ENCODE measurements at regions not wholly inside any gene's neighbourhood (a gene's known extent, or its start where the extent isn't known, plus 50 kb on each side); places are given as distances from the start of the nearest gene placed in this dataset.

- TF ChIP-seq CTCF (IDR thresholded peaks at IDR 0.05; ENCODE audit: low read depth, low read length): no peak
- no peak overlapping the region for H3K4me3 ChIP-seq (replicated peaks in 1 of 2; ENCODE audit: low read depth in 2 of 2, low read length in 2 of 2)
- DNase-seq (ENCODE audit: low read depth in 2 of 2): no peak
Observed at GRCh38 chr7:92992483-92992882, 125.3 kb downstream of the SAMD9 start.

GRCh38 chr7:92991190-92991589 is 126.6 kb downstream of the SAMD9 start:
- H3K4me3 ChIP-seq (replicated peaks in 1 of 2; ENCODE audit: low read depth in 2 of 2, low read length in 2 of 2): no peak overlapping the region
- no peak for TF ChIP-seq CTCF (IDR thresholded peaks at IDR 0.05; ENCODE audit: low read depth, low read length)
- no peak for DNase-seq (ENCODE audit: low read depth in 2 of 2)

- TF ChIP-seq CTCF (IDR thresholded peaks at IDR 0.05; ENCODE audit: low read depth, low read length): no peak
- DNase-seq (ENCODE audit: low read depth in 2 of 2): peak in 1 of 2 donors; percentile 14
Observed at GRCh38 chr7:92988941-92989545, 128.7 kb downstream of the SAMD9 start.

GRCh38 chr7:92988051-92988450 is 129.7 kb downstream of the SAMD9 start:
- TF ChIP-seq CTCF (IDR thresholded peaks at IDR 0.05; ENCODE audit: low read depth, low read length): peak; percentile 31
- no peak overlapping the region for H3K4me3 ChIP-seq (replicated peaks in 1 of 2; ENCODE audit: low read depth in 2 of 2, low read length in 2 of 2)
- DNase-seq (ENCODE audit: low read depth in 2 of 2): peak; percentile 65 to 74

More at GRCh38 chr7:92988941-92989545, 128.7 kb downstream of the SAMD9 start:
- no peak overlapping the region for H3K4me3 ChIP-seq (replicated peaks in 1 of 2; ENCODE audit: low read depth in 2 of 2, low read length in 2 of 2)

GRCh38 chr7:92987538-92987937 is 130.2 kb downstream of the SAMD9 start:
- DNase-seq (ENCODE audit: low read depth in 2 of 2): peak in 1 of 2 donors; percentile 10
- TF ChIP-seq CTCF (IDR thresholded peaks at IDR 0.05; ENCODE audit: low read depth, low read length): no peak
- no peak overlapping the region for H3K4me3 ChIP-seq (replicated peaks in 1 of 2; ENCODE audit: low read depth in 2 of 2, low read length in 2 of 2)

- no peak for TF ChIP-seq CTCF (IDR thresholded peaks at IDR 0.05; ENCODE audit: low read depth, low read length)
- no peak overlapping the region for H3K4me3 ChIP-seq (replicated peaks in 1 of 2; ENCODE audit: low read depth in 2 of 2, low read length in 2 of 2)
- DNase-seq (ENCODE audit: low read depth in 2 of 2): peak; percentile 55 to 73
Observed at GRCh38 chr7:92987095-92987494, 130.7 kb downstream of the SAMD9 start.

GRCh38 chr7:92982928-92983327 is 134.9 kb downstream of the SAMD9 start:
- DNase-seq (ENCODE audit: low read depth in 2 of 2): no peak

More at GRCh38 chr7:92982928-92983327, 134.9 kb downstream of the SAMD9 start:
- no peak overlapping the region for H3K4me3 ChIP-seq (replicated peaks in 1 of 2; ENCODE audit: low read depth in 2 of 2, low read length in 2 of 2)
- TF ChIP-seq CTCF (IDR thresholded peaks at IDR 0.05; ENCODE audit: low read depth, low read length): no peak

Measured in cardiac fibroblast (primary cell).